Germinal center (tissue), 1 donor: ENCODE measurements at regions not wholly inside any gene's neighbourhood (a gene's known extent, or its start where the extent isn't known, plus 50 kb on each side); places are given as distances from the start of the nearest gene placed in this dataset.
"Not testable (repeated sequence)": the region's sequence is repeated elsewhere in the genome, so short reads cannot be mapped to it uniquely, and the experiment has no call there.

ENCODE experiments used
- DNase-seq: peaks from one replicate; pipeline ENCODE4 v3.0.0; 2012; ENCODE audit warnings: mixed read lengths, low spot score

- DNase-seq, result no peak
Measured at GRCh38 chr1:147062956-147063355, 109.3 kb downstream of the PRKAB2 start.

DNA sequence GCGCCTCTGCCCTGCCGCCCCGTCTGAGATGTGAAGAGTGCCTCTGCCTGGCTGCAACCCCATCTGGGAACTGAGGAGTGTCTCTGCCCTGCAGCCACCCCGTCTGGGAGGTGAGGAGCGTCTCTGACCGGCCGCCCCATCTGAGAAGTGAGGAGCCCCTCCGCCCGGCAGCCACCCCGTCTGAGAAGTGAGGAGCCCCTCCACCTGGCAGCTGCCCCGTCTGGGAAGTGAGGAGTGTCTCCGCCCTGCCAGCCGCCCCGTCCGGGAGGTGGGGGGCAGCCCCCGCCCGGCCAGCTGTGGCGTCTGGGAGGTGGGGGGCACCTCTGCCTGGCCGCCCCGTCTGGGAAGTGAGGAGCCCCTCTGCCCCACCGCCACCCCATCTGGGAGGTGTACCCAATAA lies 110.4 kb downstream of the PRKAB2 start:
- not testable (repeated sequence) for DNase-seq

- no peak for DNase-seq
Measured at GRCh38 chr1:147053269-147053668, 115.1 kb downstream of the NBPF12 start.

GRCh38 chr1:147052677-147053076 lies 114.6 kb downstream of the NBPF12 start:
- DNase-seq, result no peak

DNA sequence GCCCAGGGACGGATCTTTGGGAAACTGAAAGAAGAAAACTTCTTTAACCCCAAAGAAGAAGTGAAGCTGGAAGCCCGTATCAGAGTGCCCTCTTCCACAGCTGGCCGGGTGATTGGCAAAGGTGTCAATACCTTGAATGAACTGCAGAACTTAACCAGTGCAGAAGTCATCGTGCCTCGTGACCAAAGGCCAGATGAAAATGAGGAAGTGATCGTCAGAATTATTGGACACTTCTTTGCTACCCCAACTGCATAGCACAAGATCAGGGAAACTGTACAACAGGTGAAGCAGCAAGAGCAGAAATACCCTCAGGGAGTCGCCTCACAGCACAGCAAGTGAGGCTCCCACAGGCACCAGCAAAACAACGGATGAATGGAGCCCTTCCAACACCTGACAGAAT lies 114.0 kb downstream of the NBPF12 start:
- no peak for DNase-seq

DNA sequence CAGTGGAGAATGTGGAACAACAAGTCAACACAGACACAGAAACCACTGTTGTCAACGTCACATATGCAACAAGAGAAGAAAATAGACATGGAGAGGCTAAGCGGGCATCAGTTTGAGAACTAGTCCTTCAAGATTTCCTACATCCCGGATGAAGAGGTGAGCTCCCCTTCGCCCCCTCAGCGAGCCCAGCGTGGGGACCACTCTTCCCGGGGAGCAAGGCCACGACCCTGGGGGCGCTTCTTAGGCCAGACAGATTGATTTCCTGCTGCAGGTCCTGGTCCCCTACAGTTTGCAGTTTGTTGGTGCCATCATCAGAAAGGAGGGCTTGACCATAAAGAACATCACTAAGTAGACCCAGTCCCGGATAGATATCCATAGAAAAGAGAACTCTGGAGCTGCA lies 113.0 kb downstream of the NBPF12 start:
- no peak for DNase-seq

GRCh38 chr1:147050654-147051053 lies 112.5 kb downstream of the NBPF12 start:
- DNase-seq, result no peak

- DNase-seq, result not testable (repeated sequence)
Measured at GRCh38 chr1:147046863-147047394, 108.8 kb downstream of the NBPF12 start.

DNA sequence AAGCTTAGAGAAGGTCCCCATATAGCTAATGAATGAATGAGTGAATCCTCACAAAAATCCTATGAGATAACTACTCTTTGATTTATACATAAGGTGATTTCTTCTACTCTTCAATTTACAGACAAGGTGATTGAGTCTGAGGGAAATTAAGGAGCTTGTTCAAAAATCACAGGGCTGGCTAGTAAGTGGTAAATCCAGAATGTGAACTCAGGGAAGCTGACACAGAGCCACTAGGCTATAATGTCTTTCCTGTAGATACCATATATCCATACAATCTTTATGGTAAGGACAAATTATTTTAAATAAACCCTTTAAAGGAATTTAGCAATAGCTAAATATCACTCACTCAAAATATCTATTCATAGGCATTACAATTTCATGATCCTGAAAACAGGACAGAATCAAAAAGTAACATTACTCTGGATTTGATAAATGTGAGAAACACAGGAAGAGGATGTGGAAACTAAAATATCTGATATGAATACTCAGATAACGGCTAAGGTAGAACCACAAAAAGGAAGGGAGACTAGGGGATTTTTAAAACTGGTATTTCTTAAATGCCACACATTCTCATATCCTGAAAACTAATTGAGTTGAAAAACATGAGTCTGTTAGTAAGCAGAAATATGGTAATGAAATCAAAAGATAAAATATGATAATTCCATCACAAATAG lies 108.2 kb downstream of the NBPF12 start:
- no peak for DNase-seq
